Epithelial cell of proximal tubule (primary cell): ENCODE measurements at regions not wholly inside any gene's neighbourhood (a gene's known extent, or its start where the extent isn't known, plus 50 kb on each side); places are given as distances from the start of the nearest gene placed in this dataset.

Source experiments
- DNase-seq: peaks from one replicate; pipeline ENCODE4 v3.0.0-alpha.2; 2011; ENCODE audit warnings: low read depth
- H3K4me3 ChIP-seq: 2 replicates; pipeline ENCODE4 v1.5.1; 2011; ENCODE audit warnings: low read depth, mild to moderate bottlenecking, low read length
- TF ChIP-seq, protein P1 (sequence below): conservative IDR thresholded peaks from 2 replicates; pipeline ENCODE4 v1.5.1; 2012; ENCODE audit warnings: low read depth, mild to moderate bottlenecking, low read length

DNA sequence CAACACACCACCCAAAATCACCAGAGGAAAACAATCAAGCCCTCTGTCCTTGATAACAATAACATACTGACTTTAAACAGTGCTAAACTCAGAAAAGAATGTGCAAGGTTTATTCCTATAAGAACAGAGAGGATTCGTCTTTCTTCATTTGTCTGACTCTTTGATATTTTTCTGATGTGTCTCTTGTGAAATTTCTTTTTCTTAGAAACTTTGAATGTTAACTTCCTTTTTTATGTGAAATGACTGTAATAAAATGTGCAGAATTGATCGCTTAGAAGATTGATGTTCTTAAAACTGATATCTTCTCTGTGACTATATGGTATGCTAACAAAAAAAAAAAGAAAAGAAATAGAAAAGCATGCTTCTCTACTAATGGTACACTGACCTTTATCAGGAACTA is 947.4 kb upstream of the CITED2 start:
- DNase-seq, result no peak
- TF ChIP-seq, protein P1, sequence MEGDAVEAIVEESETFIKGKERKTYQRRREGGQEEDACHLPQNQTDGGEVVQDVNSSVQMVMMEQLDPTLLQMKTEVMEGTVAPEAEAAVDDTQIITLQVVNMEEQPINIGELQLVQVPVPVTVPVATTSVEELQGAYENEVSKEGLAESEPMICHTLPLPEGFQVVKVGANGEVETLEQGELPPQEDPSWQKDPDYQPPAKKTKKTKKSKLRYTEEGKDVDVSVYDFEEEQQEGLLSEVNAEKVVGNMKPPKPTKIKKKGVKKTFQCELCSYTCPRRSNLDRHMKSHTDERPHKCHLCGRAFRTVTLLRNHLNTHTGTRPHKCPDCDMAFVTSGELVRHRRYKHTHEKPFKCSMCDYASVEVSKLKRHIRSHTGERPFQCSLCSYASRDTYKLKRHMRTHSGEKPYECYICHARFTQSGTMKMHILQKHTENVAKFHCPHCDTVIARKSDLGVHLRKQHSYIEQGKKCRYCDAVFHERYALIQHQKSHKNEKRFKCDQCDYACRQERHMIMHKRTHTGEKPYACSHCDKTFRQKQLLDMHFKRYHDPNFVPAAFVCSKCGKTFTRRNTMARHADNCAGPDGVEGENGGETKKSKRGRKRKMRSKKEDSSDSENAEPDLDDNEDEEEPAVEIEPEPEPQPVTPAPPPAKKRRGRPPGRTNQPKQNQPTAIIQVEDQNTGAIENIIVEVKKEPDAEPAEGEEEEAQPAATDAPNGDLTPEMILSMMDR, result no peak
- no peak overlapping the region for H3K4me3 ChIP-seq

- DNase-seq, result no peak
Measured at GRCh38 chr6:140320081-140321080, 945.9 kb upstream of the CITED2 start.

DNA sequence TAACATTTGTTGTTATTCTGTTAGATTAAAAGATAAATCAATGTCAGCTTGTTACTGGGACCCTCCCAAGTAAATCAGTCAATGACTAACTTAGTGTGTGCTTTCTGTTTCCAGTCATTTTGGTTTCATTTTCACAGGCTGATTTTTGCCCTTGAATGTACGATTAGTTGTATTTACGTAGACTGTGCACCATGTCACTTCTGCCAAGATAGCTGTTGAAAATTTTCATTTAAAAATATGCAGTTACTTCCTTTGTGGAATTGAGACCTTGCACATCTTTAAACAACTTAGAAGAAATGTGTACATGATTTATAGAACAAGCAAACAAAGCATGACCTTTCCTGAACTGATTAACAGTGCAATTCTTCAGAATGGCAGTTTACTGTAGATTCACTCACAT is 944.8 kb upstream of the CITED2 start:
- peak overlapping the region; percentile 17 for H3K4me3 ChIP-seq
- TF ChIP-seq, protein P1, result no peak
- DNase-seq, result peak; percentile 26

More at GRCh38 chr6:140320081-140321080, 945.9 kb upstream of the CITED2 start:
- TF ChIP-seq, protein P1, result no peak
- H3K4me3 ChIP-seq, result no peak overlapping the region

GRCh38 chr6:140318408-140318807 is 944.0 kb upstream of the CITED2 start:
- TF ChIP-seq, protein P1, result no peak
- H3K4me3 ChIP-seq, result no peak overlapping the region
- no peak for DNase-seq

GRCh38 chr6:140317950-140318349 is 943.5 kb upstream of the CITED2 start:
- no peak overlapping the region for H3K4me3 ChIP-seq
- no peak for DNase-seq
- TF ChIP-seq, protein P1, result no peak

DNA sequence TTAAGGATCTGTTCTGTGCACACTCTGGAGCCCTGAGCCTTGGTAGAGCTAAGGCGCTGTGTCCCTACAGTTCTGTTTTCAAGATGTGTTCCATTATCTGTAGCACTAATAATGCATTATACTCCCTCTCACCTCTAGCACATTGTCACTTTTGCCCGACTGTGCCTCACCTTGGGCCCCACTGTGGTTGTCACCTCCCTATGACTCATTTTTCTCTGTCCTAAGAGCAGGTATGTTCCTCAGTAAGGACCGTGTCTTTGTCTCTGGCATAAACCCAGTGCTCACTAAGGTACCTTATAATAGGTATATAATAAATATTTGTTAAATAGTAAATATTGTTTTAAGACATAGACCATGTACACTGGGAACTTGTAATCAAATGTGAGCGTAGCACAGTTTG is 942.5 kb upstream of the CITED2 start:
- TF ChIP-seq, protein P1, result no peak
- no peak overlapping the region for H3K4me3 ChIP-seq
- no peak for DNase-seq

- TF ChIP-seq, protein P1, result no peak
- no peak for DNase-seq
- H3K4me3 ChIP-seq, result no peak overlapping the region
Measured at GRCh38 chr6:140314682-140315081, 940.2 kb upstream of the CITED2 start.
